HG03139 (cell line): ENCODE measurements at regions not wholly inside any gene's neighbourhood (a gene's known extent, or its start where the extent isn't known, plus 50 kb on each side); places are given as distances from the start of the nearest gene placed in this dataset.
"Not testable (repeated sequence)": the region's sequence is repeated elsewhere in the genome, so short reads cannot be mapped to it uniquely, and the experiment has no call there.

Experiments
- ATAC-seq: cut with Tn5 transposase; IDR thresholded peaks from one replicate; pipeline ENCODE4 v1.9.1; 2021; ENCODE audit not compliant: unreplicated experiment

DNA sequence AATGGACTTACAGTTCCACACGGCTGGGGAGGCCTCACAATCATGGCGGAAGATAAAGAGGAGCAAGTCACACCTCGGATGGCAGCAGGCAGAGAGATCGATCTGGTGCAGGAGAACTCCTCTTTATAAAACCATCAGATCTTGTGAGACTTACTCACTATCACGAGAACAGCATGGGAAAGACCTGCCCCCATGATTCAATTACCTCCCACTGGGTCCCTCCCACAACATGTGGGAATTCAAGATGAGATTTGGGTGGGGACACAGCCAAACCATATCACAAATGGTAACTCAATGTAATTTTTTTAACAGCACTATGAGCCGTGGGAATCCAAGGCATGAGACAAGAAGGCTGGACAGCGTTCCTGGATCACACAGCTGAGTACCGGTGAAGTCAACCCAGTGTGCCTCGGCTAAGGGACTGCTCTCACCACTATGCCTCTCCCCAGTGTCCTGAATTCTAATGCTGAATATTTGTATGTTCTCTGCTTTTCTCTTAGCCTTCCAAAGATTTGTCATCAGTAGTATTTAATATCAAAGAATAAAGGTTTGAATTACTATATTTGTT lies 84.3 kb downstream of the IRS2 start:
- not testable (repeated sequence) for ATAC-seq

DNA sequence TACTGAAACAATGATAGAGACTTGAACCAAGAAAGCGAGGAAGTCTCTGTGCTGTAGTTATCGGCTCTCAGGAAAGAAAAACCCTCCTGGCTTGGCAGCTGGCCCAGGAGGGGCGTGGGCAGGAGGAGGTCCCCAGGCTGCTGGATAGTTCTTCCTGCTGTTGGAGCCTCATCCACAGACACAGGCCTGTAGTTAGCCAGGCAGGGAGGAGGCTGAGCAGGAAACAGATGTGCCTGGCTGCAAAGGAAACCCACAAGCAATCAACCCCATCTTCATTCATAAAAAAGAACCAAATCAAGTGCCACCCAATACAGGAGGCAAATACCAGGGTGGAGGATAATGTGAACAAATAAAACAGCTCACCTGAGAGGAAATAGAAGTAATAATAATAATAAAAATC lies 86.2 kb downstream of the IRS2 start:
- no peak for ATAC-seq

DNA sequence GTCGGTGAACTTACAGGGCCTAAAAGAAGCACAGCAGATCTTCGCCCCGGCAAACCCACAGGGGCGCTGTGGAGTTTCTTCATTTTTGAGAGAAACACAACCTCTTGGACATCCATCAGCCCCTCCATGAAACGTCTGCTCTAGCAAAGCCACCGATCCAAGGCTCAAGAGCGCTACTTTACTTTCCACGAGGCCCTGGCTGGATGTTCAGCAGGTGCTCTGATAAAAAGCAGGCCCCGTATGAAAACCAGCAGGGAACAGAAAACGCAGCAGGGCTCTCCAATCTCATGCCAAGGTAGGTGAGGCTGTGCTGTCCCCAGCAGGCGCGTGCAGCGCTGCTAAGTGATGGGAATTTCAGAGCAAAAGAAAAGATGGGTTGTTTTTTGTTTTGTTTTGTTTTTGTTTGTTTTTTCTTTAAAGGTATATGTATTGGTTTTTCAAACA lies 86.7 kb downstream of the IRS2 start:
- ATAC-seq = no peak

DNA sequence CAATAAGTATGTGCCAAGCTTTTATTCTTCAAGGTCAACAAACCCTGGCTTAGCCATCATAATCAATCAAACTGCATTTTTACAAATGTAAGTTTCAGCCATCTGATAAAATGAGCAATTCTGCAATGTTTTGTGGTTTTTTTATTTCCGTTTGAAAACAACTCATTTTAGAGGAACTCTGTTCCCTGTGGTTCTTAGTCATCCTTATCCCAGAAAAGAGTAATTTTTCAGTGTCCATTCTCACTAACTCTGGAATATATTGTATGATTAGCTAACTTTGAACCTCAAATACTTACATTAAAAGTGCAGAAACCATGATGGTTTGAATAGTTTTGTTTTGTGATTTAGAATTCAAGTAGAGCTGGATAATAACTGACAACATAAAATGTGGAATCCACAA lies 87.6 kb downstream of the IRS2 start:
- no peak for ATAC-seq

DNA sequence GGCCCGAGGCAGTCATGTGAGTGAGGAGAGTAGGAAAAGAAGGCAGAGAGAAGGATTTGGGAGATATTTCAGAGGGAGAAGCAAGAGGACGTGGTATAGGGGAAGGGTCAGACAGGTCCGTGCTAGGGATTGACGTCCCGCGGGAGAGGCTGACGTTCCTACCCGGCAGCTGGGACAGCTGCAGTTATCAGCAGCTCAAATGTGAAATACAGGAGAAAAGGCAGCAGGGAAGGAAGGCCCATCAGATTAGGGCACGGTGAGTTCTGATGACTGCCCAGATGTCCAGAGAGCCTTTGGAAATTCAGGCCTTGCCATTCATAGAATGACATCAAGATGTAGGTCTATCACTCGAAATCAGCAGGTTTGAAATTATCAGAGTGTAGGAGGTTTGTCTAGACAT lies 88.4 kb downstream of the IRS2 start:
- ATAC-seq = no peak

DNA sequence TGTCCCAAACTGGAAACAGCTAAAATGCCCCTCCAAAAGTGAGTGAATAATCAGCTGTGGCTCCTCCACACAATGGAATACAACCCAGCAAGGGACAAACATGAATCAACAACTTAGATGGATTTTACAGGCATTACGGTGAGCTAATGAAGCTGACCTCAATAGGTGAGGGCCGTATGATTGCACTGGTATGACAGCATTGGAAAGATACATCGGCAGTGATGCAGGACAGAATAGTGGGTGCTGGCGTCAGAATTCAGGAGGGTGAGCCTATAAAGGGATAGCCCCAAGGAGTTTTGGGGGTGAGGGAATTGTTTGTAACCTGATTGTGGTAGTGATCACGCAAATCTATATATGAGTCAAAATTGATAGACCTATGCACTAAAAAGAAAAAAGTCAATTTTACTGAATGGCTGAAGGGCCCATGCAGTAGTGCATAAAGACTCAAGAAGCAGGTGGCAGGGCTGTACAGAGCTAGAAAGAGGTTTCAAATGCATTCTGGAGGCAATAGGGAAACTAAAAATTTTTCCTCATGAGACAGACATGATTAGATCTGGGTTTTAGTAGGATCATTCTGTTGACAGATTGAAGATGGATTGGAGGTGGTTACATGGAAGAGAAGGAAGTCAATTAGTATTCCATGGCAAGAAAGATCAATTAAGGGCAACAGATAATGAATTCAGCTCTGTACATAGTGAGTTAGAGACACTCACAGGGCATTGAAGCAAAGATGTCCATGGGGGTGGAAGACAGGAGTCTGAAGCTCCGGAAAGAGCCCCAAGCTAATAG lies 90.8 kb downstream of the IRS2 start:
- ATAC-seq = no peak

DNA sequence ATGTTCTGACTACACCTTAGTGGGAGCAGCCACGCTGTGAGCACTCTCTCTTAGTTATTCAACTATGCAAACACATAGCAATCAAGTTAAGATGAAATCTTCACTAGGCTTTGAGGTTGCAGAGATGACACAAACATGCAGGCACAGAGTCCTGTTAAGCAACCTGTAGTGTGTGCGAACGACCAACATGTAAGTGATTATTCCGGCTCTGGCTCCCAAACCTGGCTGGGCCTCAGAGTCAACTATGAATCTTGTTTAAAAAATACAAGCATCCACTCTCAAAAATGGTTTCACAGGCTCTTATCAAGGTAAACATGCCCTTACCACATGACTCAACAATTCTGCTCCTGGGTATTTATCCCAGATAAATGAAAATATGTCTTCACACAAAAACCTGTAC lies 91.4 kb downstream of the IRS2 start:
- no peak for ATAC-seq

DNA sequence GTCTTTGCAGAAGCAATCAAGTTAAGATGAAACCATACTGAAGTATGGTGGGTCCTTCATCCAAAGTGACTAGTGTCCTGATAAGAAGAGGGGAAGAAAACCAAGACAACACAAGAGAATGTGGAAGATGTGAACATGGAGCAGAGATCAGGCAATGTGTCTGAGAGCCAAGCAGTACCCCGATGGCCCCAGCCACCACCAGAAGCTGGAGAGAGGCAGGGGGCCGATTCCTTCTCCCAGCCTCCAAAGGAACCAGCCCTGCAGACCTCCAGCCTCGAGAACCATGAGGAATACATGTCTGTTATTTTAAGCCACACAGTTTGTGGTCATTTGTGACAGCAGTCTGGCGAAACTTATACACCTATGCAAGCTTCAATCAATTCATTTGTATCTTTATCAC lies 93.2 kb downstream of the IRS2 start:
- no peak for ATAC-seq

DNA sequence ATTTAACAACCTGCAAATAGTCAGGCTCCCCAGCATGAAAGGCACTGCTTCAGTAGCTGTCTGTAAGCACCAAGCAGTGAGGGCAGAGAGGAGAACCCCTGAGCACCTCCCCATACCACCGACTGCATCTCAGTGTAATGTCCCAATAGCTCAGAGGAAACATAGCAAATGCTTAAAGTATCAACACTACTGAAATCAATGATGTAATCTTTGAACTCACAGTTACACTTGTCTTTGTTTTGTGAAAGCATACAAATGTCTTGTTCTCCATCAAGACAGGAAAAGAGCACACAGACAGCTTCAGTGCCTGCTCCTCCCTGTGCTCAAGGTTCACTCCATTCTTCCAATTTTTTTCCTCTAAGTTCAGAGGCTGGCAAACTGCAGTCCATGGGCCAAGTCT lies 94.7 kb downstream of the IRS2 start:
- ATAC-seq = no peak

DNA sequence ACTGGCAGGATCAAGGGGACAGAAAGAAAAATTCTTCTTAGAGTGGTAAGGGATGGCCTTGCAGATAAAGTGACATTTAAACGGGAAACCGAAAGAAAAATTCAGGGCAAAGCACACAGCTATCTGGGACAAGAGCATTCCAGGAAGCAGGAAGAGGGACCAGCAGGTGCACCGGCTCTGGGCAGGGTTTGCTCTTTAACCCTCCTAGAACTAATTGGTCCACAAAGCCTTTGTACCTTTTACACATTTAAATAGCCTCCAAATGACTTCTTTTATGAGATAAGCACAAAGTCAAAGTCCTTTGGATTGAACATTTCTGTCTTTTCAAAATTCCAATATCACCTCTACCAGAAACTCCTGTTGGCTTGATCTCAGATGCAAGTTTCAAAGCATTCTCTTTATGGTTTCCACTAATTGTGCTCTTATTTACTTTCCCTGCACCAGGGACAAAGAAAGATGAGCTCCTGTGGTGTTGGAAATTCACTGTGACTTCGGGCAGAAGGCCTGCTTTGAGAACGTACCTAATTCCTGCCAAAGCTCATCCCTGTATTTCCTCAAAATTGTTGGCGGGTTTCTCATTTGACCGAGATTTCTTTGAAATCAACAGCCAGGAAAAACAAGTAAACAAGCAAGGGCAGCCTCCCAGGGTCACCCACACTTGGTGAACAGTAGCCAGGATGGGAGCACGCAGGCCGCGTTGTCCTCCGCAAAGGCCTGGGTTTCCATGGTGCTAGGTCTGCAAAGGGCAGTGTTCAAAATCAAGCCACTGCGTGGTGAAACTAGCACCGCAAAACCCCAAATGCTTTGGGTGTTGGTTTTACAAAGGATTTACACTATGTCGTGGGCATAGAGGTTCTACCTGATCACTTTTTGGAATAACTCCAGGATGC lies 98.6 kb downstream of the IRS2 start:
- ATAC-seq = no peak

DNA sequence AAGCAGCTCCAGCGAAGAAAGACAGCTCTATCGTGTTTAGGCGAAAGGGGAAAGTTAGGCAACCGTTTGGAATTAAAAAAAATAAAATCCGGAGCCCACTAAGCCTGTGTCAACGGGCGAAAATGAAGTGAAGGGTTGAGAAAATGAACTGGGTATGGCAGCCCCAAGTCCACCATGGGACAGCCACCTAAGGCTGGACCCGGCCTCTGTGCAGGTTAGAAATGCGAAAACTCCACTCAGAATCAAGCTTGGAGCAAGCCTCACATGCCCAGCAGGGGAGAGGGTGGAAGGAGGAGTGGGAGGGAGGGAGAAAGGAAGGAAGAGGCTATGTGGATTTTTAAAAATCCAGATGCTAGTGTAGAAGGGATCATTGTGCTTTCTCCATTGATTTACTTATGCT lies 101.2 kb downstream of the IRS2 start:
- ATAC-seq = no peak

DNA sequence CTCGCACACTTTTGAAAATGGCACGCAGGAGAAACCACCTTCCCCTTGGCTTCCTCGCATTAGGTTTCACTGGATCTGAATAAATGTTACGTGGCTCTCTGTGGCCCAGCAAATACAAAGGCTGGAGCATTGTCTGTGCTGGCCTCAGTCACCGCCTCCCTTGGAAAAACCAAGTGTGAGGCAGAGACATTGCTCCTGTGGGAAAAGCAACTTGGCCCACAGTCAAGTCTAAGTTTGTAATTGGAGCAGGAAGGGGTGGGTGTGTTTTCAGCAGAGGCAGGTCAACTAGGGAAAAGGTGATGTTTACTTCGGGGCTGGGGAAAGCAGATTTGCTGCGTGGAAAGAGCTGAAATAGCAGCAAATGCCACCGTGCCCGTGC lies 101.6 kb downstream of the IRS2 start:
- no peak for ATAC-seq

DNA sequence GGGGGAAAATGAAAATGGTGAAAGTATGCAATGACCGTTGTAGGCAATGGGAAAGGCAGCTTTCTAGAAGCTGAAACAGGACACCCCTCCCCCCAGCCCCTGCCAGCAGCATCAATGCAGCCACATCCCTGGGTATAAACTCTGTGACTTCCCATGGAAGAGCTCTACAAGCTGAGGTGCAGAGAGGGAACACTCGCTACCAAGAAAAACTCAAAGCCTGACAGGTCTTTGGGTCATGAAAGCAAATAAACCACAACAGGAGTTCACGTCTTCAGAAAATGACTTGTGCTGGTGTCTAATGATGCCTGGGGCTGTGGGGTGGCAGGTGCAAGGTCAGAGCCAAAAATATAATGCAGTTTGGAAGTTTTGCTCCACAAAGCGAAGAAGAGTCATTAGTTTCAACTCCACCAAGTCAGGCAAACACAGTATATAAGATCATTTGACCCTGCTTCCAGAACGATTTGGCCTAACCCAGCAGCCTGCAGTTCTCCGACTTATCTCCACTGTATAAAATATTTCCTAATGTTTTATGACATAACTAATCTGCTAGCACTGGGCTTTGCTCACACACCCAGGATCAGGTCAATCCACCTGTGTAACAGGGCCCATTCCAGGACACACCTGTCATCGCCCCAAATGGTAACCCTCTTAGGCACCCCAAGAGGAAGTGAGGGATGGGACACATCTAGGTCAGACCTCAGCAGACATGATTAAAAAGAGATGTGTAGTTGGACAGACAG lies 102.1 kb downstream of the IRS2 start:
- ATAC-seq = no peak

DNA sequence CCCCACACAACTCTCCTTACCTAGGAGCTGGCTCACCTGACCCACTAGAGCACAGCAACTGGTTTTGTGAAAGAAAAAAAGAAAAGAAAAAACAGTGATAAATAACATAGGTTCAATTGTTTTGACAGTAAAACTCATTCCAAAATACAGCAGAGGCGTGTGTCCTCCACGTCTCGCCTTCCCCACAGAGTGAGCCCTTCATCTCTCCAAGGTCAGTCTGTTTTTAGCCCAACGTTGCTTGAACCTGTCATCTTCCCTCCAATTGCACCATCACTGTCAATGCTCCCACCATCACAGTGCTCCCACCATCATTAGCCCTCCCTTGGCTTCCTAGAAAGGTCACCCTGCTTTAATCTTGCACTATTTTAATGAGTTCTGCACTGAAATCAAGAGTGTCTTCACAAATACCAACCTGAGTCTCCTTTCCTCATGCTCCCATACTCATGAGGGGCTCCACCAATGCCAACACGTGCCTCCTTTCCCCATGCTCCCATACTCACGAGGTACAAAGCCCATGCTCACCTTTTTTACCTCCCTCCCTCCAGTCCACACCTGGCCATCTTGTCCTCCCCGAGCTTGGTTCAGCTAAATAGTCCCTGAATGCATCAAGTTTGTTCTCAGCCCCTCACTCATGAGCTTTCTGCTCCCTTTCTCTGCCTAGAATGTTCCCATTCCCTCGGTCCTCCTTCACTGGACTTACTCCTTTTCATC lies 103.7 kb downstream of the IRS2 start:
- ATAC-seq = no peak

DNA sequence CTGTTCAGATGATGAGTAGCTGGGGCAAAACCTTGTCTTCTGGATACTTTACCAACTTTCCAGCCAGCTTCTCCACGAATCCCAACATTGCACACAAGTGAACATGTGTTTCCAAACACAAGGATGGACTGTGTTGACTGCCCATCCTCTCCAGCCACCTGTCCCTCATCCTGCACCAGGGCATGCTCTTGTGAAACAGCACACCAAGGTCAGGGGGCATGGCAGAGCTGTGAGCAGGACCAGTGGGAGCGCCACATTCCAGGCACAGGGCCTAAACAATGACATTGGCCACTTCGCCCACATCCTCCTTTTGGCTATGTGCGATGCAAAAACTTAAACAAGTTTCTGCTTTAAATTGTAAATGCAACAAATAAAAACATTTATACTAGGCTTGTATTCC lies 105.5 kb downstream of the IRS2 start:
- no peak for ATAC-seq

DNA sequence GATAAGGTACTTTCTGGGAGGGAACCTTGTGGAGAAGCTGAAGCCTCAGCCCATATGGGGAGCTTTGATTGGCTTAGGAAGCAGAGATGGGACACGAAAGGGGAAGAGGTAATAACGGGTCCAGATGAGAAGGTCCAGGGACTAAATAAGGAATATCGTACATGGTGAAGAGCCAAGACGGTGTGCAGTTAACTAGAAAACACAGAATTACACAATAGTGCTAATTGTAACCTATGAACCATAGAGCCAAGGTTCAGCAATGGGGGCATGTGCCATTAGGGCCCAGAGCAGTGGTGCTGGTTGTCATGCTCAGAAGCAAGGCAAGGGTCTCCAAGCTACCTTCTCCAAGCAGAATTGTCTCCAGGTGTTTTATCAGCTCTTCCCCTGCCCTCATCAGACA lies 106.1 kb downstream of the IRS2 start:
- no peak for ATAC-seq

DNA sequence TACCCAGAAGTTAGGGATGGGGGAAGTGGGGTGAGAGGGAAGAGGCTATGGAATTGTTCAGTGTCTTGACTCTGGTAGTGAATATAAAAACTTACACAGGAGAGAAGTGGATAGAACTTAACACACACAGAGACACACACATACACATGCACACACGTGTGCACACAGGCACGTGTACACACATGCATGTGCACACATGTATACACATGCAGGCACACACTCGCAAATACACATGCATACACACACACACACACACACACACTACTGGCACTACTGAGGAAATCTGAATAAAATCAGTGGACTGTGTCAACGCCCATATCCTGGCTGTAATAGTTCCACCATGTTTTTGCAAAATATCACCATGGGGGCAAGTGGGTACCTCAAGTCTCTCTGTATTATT lies 107.9 kb downstream of the IRS2 start:
- ATAC-seq = no peak

DNA sequence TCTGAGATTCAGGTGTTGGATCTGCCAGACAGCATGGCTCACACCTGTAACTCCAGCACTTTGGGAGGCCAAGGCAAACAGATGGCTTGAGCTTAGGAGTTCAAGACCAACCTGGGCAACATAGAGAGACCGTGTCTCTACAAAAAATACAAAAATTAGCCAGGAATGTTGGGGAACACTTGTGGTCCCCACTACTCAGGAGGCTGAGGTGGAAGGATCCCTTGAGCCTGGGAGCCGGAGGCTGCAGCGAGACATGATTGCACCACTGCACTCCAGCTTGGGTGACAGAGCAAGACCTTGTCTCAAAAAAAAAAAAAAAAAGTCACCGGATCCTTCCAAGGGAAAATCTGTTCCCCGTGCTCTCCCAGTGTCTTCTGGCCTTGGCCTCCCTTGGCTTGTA lies 109.2 kb downstream of the IRS2 start:
- no peak for ATAC-seq

DNA sequence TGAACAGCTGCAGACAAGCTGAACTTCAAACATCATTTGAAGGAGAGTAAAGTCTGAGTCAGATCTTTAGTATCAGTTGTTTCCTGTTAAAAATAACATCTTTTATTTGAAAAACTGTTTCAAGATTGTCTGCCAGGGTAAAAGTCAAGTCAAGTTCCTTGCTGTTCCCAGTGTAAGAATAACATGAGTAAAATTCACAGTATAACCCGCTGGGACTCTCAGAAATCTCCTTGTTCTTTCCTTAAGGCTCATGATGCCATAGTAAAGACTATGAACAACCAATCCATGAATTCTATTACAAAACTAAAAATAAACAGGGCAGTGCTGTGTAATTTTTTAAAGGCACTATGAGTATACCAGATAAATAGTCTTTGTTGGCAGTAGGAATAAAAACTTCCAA lies 112.9 kb downstream of the IRS2 start:
- ATAC-seq = no peak

DNA sequence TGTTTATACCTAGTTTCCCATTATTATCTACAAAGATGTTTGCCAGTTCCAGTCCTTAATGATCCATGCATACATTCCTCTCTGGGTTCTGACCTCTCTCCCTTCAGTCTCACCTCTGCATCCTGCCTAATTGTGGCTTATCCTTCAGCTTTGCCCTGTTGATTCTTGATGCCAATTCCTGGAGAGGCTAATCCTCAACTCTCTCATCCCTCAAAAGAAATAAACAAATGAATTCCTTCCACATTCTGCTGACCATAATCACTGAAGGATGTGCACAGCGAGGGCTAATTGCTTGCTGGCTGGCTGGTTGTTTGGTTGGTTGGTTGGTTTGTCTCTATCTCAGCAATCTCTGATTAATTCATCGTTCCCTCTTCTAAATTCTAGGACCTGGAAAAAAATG lies 113.8 kb downstream of the IRS2 start:
- no peak for ATAC-seq

DNA sequence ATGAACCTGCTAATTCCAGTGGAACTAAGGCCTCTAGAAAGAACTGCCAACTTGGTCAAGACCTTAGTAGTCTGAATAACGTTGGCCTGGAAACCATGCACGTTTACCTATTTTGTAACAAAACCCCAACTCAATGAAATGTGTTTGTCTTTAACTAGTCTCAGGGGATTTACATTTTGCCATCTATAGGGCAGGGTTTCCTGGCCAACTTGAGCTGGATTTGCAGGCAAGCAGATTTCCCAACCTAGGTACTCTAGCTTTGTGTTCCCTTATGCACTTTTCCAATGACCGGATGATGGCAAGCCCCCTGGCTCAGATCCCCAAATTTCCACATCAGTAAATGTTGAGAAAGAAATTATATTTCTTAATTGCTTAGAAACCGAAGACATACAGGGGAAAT lies 114.5 kb downstream of the IRS2 start:
- ATAC-seq = no peak
